Endodermal cell (in vitro differentiated cells): ENCODE measurements at regions not wholly inside any gene's neighbourhood (a gene's known extent, or its start where the extent isn't known, plus 50 kb on each side); places are given as distances from the start of the nearest gene placed in this dataset.
"Not testable (repeated sequence)": the region's sequence is repeated elsewhere in the genome, so short reads cannot be mapped to it uniquely, and the experiment has no call there.

ENCODE experiments used
- DNase-seq: peaks from one replicate; pipeline ENCODE4 v3.0.0-alpha.2; 2017
- H3K27ac ChIP-seq: 2 replicates; pipeline ENCODE4 v1.5.1; 2013; ENCODE audit warnings: mild to moderate bottlenecking, low read depth, low read length, moderate library complexity
- H3K27me3 ChIP-seq: 2 replicates; pipeline ENCODE4 v1.6.1; 2013; ENCODE audit warnings: mild to moderate bottlenecking, low read length, moderate library complexity; ENCODE audit not compliant: insufficient read depth, control insufficient read depth, poor library complexity, severe bottlenecking
- H3K36me3 ChIP-seq: 2 replicates; pipeline ENCODE4 v1.7.0; 2013; ENCODE audit warnings: mild to moderate bottlenecking, low read length, moderate library complexity; ENCODE audit not compliant: control insufficient read depth, insufficient read depth
- H3K4me1 ChIP-seq: one replicate; pipeline ENCODE4 v1.7.0; 2013; ENCODE audit warnings: low read length; ENCODE audit not compliant: control insufficient read depth, insufficient read depth
- H3K4me3 ChIP-seq: 2 replicates; pipeline ENCODE4 v1.5.1; 2013; ENCODE audit warnings: mild to moderate bottlenecking, low read length, moderate library complexity
- H3K9ac ChIP-seq: 2 replicates; pipeline ENCODE4 v1.6.1; 2013; ENCODE audit warnings: mild to moderate bottlenecking, low read length, moderate library complexity; ENCODE audit not compliant: poor library complexity, severe bottlenecking; ENCODE audit errors: extremely low read depth
- H3K9me3 ChIP-seq: 2 replicates; pipeline ENCODE4 v1.6.1; 2013; ENCODE audit warnings: mild to moderate bottlenecking, low read length, moderate library complexity; ENCODE audit not compliant: control insufficient read depth
- H3K27ac Mint-ChIP-seq: 2 replicates; pipeline ENCODE4 v1.8.0; 2020; ENCODE audit warnings: mixed read lengths
- H3K27me3 Mint-ChIP-seq: 2 replicates; pipeline ENCODE4 v1.8.0; 2021; ENCODE audit warnings: mild to moderate bottlenecking, mixed read lengths; ENCODE audit not compliant: insufficient read depth
- H3K36me3 Mint-ChIP-seq: 2 replicates; pipeline ENCODE4 v1.8.0; 2020; ENCODE audit warnings: low read depth, mixed read lengths
- H3K4me1 Mint-ChIP-seq: 2 replicates; pipeline ENCODE4 v1.8.0; 2020; ENCODE audit warnings: mixed read lengths
- H3K4me3 Mint-ChIP-seq: 2 replicates; pipeline ENCODE4 v1.8.0; 2020; ENCODE audit warnings: mild to moderate bottlenecking, moderate library complexity, mixed read lengths
- H3K9me3 Mint-ChIP-seq: 2 replicates; pipeline ENCODE4 v1.8.0; 2020; ENCODE audit warnings: mild to moderate bottlenecking, mixed read lengths
- WGBS, 2 experiments: methylation state at CpG; one replicate each; pipeline versions ENCODE4 v1.1.5 to v1.1.7; 2013; ENCODE audit warnings: missing lambda C conversion rate in 2 of 2, mixed read lengths in 1 of 2; ENCODE audit not compliant: insufficient coverage in 1 of 2, insufficient read length in 1 of 2; 5-methylcytosine and 5-hydroxymethylcytosine counted together
- TF ChIP-seq, protein P1 (sequence below): fragments of 200-600 bp; sonication (generic); conservative IDR thresholded peaks from 2 replicates; pipeline ENCODE4 v1.5.0; 2021; ENCODE audit warnings: antibody characterized with exemption, mild to moderate bottlenecking

DNA sequence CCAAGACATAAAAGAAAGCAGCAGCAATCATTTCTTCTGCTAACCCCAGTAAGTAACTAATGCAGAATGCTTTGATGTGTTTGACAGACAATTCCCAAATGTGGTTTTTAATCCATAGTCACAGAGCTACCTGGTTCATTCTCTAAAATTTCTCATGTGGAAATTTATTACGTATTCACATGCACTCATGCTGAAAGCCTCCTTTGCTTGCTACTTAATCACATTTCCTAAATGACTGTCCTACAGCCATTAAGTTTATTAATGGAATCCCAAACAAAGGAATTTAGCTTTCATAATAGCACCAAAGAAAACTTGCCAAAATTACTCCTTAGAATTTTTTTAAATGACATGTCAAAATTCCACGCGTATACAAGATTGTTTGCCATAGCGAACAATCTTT is 68.6 kb upstream of the MCHR2 start:
- H3K9ac ChIP-seq: no peak overlapping the region
- Mint-ChIP-seq H3K4me1 (no peaks in the 10 kb centered on the region), H3K27me3 (peaks cover under 1% of the 10 kb centered on the region), H3K4me3 (no peak overlapping the region), H3K36me3 (no peaks in the 10 kb centered on the region), H3K9me3 (no peaks in the 10 kb centered on the region), H3K27ac (no peak overlapping the region)
- H3K27ac ChIP-seq: no peak overlapping the region
- H3K4me3 ChIP-seq: no peak overlapping the region
- no peaks in the 10 kb centered on the region for H3K4me1 ChIP-seq
- no peaks in the 10 kb centered on the region for H3K27me3 ChIP-seq
- WGBS, 2 experiments: 85 to 100% methylated on average over 1 to 4 of the region's 4 CpGs
- DNase-seq: no peak
- TF ChIP-seq, protein P1, sequence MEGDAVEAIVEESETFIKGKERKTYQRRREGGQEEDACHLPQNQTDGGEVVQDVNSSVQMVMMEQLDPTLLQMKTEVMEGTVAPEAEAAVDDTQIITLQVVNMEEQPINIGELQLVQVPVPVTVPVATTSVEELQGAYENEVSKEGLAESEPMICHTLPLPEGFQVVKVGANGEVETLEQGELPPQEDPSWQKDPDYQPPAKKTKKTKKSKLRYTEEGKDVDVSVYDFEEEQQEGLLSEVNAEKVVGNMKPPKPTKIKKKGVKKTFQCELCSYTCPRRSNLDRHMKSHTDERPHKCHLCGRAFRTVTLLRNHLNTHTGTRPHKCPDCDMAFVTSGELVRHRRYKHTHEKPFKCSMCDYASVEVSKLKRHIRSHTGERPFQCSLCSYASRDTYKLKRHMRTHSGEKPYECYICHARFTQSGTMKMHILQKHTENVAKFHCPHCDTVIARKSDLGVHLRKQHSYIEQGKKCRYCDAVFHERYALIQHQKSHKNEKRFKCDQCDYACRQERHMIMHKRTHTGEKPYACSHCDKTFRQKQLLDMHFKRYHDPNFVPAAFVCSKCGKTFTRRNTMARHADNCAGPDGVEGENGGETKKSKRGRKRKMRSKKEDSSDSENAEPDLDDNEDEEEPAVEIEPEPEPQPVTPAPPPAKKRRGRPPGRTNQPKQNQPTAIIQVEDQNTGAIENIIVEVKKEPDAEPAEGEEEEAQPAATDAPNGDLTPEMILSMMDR: no peak
- H3K9me3 ChIP-seq: no peaks in the 10 kb centered on the region
- H3K36me3 ChIP-seq: no peaks in the 10 kb centered on the region

DNA sequence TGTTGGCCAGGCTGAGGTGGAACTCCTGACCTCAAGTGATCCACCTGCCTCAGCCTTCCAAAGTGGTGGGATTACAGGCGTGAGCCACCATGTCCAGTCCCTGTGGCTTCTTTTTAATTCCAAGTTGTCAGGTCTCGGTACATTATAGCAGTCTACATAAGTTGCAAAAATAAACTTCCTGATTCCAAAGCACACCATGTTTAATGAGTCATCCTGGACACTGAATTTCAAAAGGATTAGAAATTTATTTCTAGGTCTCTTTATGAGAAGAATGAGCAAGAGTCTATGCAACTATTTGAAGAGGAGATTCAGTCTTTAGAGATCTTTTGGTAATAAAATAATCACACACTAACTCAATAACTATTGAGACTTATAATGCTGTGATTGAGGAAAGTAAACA is 63.9 kb upstream of the MCHR2 start:
- Mint-ChIP-seq H3K4me1 (no peaks in the 10 kb centered on the region), H3K36me3 (no peaks in the 10 kb centered on the region), H3K4me3 (no peak overlapping the region), H3K9me3 (no peaks in the 10 kb centered on the region), H3K27me3 (peaks cover 2% of the 10 kb centered on the region), H3K27ac (no peak overlapping the region)
- no peaks in the 10 kb centered on the region for H3K27me3 ChIP-seq
- no peak overlapping the region for H3K4me3 ChIP-seq
- H3K9me3 ChIP-seq: no peaks in the 10 kb centered on the region
- 68 to 83% methylated on average over 1 to 2 of the region's 2 CpGs for WGBS, 2 experiments
- no peaks in the 10 kb centered on the region for H3K4me1 ChIP-seq
- no peak overlapping the region for H3K27ac ChIP-seq
- no peak overlapping the region for H3K9ac ChIP-seq
- no peak for DNase-seq
- H3K36me3 ChIP-seq: no peaks in the 10 kb centered on the region
- TF ChIP-seq, protein P1: no peak

DNA sequence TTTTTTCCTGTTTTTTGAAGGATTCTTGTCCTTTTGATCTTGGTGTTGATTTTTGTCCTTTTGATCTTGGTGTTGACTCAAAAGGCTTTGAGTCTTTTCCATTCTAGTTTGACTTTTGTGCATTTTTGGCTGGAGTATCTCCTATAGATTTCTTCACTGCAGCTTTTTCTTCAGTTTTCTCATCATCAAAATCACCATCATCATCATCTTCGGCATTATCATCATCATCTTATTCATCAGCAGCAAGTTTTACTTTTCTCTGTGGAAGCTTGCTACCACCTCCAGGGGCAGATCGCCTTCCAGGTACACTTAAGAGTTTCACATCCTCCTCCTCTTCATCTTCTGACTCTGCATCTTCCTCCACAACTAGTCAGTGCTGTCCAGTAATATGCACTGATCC is 56.5 kb upstream of the MCHR2 start:
- Mint-ChIP-seq H3K4me1 (no peaks in the 10 kb centered on the region), H3K9me3 (no peaks in the 10 kb centered on the region), H3K27me3 (no peaks in the 10 kb centered on the region), H3K4me3 (no peak overlapping the region), H3K36me3 (no peaks in the 10 kb centered on the region), H3K27ac (no peak overlapping the region)
- no peak for DNase-seq
- Histone ChIP-seq H3K9ac (no peak overlapping the region), H3K27ac (no peak overlapping the region), H3K36me3 (no peaks in the 10 kb centered on the region), H3K4me1 (no peaks in the 10 kb centered on the region), H3K27me3 (no peaks in the 10 kb centered on the region), H3K4me3 (no peak overlapping the region), H3K9me3 (no peaks in the 10 kb centered on the region)
- TF ChIP-seq, protein P1: no peak
- 90 to 100% methylated on average over 1 to 2 of the region's 2 CpGs for WGBS, 2 experiments

DNA sequence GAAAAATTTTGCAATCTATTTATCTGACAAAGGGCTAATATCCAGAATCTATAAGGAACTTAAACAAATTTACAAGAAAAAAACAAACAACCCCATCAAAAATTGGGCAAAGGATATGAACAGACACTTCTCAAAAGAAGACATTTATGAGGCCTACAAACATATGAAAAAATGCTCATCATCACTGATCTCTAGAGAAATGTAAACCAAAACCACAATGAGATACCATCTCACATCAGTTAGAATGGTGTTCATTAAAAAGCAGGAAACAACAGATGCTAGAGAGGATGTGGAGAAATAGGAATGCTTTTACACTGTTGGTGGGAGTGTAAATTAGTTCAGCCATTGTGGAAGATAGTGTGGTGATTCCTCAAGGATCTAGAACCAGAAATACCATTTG is 49.9 kb upstream of the MCHR2 start:
- H3K4me3 Mint-ChIP-seq, H3K4me1 Mint-ChIP-seq, H3K36me3 ChIP-seq, H3K36me3 Mint-ChIP-seq, H3K9me3 Mint-ChIP-seq, DNase-seq, H3K27me3 ChIP-seq, H3K27ac Mint-ChIP-seq, H3K9me3 ChIP-seq, H3K4me3 ChIP-seq, H3K9ac ChIP-seq, H3K27ac ChIP-seq, H3K4me1 ChIP-seq: not testable (repeated sequence)
- peaks cover 17% of the 10 kb centered on the region for H3K27me3 Mint-ChIP-seq
